CD4-positive, alpha-beta T cell treated with Interleukin-2 at 100 ng/mL for 4 hours (primary cell): ENCODE measurements at regions not wholly inside any gene's neighbourhood (a gene's known extent, or its start where the extent isn't known, plus 50 kb on each side); places are given as distances from the start of the nearest gene placed in this dataset.

Experiments used
- DNase-seq: peaks from one replicate; pipeline ENCODE4 v3.0.0-alpha.2; 2020; ENCODE audit warnings: low spot score

- no peak for DNase-seq
Observed at GRCh38 chr12:87841935-87842334, 187.3 kb downstream of the C12orf50 start.

DNA sequence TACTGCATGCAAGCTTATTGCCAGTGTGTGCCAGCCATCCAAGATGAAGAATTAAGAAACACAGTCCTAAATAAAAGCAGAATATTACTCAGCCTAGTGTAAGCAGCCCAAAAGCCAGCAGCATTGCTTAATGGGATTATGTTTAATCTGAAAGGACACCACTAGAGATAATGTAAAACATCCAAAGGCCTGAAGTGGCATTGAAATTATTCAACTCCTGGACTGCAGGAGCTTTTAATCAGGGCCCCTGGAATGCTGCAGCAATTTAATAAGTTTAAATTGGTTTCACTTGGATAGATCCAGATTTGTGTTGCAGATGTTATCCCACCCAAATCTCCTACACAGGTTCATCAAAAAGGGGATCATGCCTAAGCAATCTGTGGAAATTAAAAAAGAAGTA lies 193.0 kb downstream of the C12orf50 start:
- DNase-seq, result no peak

DNA sequence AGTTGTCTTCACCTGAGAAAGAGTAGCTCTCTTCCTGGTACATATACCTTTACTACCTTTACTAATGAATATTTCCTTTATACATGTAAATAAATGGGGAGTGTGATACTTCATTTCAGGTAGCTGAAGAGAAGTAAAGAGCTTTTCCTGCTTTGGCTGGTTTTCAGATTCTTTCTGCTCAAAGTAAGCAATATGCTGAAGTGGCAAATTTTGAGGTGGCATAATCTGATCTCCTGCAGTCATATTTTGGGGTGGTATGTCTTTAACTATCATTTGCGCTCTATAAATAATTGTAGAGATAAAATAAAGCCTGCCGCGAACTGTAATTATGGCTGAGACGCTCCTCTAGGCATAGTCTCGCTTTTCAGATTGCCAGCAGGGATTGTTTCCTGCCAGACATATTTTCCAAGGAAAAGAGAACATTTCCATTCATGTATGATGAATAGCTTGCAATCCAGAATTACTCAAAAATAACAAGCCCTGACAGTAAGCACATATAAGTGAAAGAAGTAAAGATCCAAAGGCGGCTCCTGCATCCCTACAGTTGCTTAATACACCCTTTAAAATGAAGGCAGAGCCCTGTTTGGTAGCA lies 200.7 kb downstream of the C12orf50 start:
- DNase-seq, result no peak

GRCh38 chr12:87827638-87828264 lies 201.4 kb downstream of the C12orf50 start:
- DNase-seq, result no peak

DNA sequence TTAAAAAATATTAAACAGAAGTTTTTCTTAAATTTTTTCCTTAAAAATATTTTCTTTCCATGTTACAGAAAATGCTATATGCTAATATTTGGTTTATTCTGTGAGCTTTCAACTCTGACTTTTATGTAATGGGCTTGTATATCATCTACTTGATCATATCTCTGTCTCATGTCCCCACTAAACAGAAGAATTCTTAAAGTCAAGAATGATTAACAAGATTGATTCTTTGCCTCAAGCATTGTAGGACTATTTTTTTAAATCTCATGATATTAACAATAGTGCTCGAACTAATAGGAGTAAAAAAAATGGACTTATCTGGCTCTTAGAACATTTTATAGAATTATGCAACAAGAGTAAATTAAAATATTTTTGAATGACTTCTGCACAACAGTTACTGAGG lies 206.3 kb downstream of the C12orf50 start:
- DNase-seq, result no peak

- DNase-seq, result no peak
Observed at GRCh38 chr12:87820524-87821202, 208.5 kb downstream of the C12orf50 start.

DNA sequence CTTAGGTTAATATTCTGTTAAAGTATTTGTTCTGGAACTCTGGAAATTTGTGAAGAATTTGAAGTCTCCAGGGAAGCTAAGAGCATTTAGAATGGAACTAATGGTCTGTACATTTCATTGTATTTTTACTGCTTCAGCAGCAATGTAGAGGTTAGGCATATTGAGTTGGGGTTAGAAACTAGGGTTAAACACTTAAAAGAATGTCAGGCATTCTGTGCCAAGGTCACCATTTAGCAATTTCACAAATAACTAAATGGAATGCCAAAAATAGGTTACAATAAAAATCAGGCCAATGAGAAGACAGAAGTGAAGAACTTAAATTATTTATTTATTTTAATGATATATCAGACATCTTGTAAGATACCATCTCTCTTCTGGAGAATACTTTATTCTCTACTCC lies 210.8 kb downstream of the C12orf50 start:
- DNase-seq, result no peak

GRCh38 chr12:87815771-87816585 lies 213.2 kb downstream of the C12orf50 start:
- no peak for DNase-seq

DNA sequence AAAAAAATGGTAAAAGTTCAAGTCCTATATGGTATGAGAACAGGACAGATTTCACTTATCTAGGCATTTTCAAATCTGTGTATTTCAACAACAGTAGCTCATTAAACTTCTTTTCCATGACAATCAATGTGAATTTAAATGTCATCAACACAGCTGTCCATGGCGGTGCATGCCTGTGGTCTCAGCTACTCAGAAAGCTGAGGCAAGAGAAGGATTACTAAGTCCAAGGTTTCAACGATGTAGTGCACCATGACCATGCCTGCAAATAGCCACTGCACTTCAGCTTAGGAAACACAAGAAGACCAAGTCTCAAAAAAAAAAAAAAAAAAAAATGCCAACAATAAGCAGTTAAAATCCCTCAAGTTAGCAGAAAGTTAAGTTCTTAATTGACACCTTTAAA lies 214.6 kb downstream of the C12orf50 start:
- DNase-seq, result no peak

DNA sequence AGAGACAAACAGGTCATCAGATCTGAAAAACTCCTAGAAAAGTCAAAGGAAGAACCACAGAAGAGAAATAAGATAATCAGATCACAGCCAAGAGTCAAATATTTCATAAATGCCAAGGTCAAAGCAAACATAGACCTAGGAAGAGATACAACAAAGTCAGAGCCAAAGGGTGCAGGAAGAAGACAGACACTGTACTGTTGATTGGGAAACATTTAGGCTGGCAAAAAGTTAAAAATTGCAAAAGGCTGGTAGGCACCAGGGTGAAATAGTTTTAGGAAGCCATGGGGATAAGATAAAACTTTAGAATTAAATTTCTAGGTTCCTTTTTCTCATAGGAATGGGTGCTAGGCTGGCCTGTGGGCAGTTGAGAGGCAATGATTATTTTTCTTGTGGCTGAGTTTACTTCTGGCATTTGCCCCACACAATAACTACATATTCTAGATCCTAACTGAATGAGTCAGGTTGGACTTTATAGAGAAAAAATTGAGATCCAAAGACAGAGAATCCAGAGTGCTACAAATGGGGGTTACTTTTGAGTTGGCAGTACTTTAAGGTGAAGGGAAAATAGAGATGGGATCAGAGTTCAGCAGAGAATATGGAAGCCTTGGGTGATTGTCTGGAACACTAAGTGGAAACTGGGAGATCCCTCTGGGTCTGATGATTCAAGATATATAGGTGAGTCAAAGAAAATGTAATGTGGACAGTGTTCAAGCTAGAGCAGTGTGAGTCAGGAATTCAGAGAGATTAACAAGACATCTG lies 215.5 kb downstream of the C12orf50 start:
- no peak for DNase-seq

DNA sequence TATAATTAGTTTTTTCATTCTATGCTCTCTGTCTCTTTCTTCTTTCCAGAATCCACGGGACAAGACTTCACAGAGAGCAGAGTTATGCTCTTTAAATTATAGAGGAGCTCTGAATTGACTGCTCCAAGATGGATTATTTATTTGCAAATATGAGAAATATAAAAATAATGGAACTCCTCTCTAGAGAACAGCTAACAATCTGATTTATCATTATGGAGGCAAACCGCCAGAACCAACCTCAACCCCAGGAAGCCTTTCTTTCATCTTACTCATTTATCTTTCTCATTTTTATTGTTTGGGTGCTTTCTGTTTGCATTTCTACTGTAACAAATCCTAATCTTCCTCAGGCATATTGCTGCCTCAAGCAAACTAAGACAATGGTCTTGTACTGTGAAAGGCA lies 216.5 kb downstream of the C12orf50 start:
- no peak for DNase-seq

GRCh38 chr12:87812030-87812429 lies 217.2 kb downstream of the C12orf50 start:
- DNase-seq, result no peak

- no peak for DNase-seq
Observed at GRCh38 chr12:87809916-87810315, 219.3 kb downstream of the C12orf50 start.

GRCh38 chr12:87807086-87807485 lies 222.1 kb downstream of the C12orf50 start:
- no peak for DNase-seq

- DNase-seq, result no peak
Observed at GRCh38 chr12:87806310-87806709, 222.9 kb downstream of the C12orf50 start.

DNA sequence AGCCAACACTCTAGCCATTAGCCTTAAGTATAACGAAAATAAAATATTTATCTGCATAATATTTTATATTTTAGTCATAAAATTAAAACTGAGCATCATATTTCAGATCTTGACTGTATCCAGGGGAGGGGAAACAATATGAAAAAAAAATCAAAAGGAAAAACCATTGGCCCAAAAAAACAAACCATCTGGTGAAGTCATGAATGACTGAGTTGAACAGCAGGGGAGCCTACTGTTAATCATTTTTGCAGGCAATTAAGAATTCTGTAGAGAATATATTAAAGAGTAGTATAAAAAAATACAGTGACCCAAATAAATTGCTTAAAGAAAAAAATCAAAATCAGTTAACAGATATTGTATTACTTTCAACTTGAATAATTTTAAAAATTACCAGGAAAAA lies 224.8 kb downstream of the C12orf50 start:
- DNase-seq, result no peak

- DNase-seq, result no peak
Observed at GRCh38 chr12:87802721-87803011, 226.5 kb downstream of the C12orf50 start.

GRCh38 chr12:87801860-87802720 lies 227.1 kb downstream of the C12orf50 start:
- no peak for DNase-seq

GRCh38 chr12:87796961-87797516 lies 232.2 kb downstream of the C12orf50 start:
- DNase-seq, result no peak

DNA sequence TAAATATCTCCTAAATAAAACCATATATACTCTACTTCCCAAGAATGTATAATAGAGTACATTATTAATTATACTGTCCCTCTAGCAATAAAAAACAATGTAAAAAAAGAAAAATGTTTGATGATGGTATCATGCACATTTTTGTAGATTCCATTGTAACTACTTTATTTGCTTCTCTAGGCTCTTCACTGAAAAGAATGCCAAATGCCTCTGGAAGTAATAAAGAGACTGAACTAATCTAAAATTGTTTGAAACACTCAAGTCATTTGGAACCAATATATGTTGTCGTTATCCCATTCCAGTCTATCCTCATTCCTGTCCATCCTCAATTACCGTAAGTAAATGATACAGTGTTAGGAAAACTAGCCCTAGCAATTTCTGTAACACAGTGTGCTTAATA lies 233.6 kb downstream of the C12orf50 start:
- DNase-seq, result no peak

GRCh38 chr12:87794854-87795253 lies 234.3 kb downstream of the C12orf50 start:
- DNase-seq, result no peak
